Mesendoderm (in vitro differentiated cells): ENCODE measurements at regions not wholly inside any gene's neighbourhood (a gene's known extent, or its start where the extent isn't known, plus 50 kb on each side); places are given as distances from the start of the nearest gene placed in this dataset.

Experiments used
- DNase-seq: peaks from one replicate; pipeline ENCODE4 v3.0.0; 2013
- H2AK5ac ChIP-seq: 2 replicates; pipeline ENCODE4 v1.6.1; 2013; ENCODE audit warnings: low read length, inconsistent platforms
- H2BK120ac ChIP-seq: 2 replicates; pipeline ENCODE4 v1.6.1; 2013; ENCODE audit warnings: low read depth, mild to moderate bottlenecking, low read length, moderate library complexity, mixed read lengths
- H2BK15ac ChIP-seq: replicated peaks from 2 replicates; pipeline ENCODE4 v1.6.1; 2013; ENCODE audit warnings: low read depth, mild to moderate bottlenecking, moderate library complexity
- H2BK5ac ChIP-seq: 2 replicates; pipeline ENCODE4 v1.6.1; 2013; ENCODE audit warnings: low read length, inconsistent platforms
- H3K18ac ChIP-seq: 2 replicates; pipeline ENCODE4 v1.6.1; 2013; ENCODE audit warnings: mild to moderate bottlenecking, low read length, mixed read lengths
- H3K23ac ChIP-seq: one replicate; pipeline ENCODE4 v1.6.1; 2013; ENCODE audit warnings: low read length
- H3K27ac ChIP-seq: 2 replicates; pipeline ENCODE4 v1.5.1; 2013; ENCODE audit warnings: low read depth, mild to moderate bottlenecking, inconsistent platforms, low read length, moderate library complexity
- H3K27me3 ChIP-seq: 2 replicates; pipeline ENCODE4 v1.6.1; 2013; ENCODE audit warnings: low read length, control low read depth, mild to moderate bottlenecking, inconsistent platforms; ENCODE audit not compliant: insufficient read depth, poor library complexity
- H3K36me3 ChIP-seq: 2 replicates; pipeline ENCODE4 v1.6.1; 2013; ENCODE audit warnings: low read length, inconsistent platforms; ENCODE audit not compliant: control insufficient read depth, insufficient read depth
- H3K4ac ChIP-seq: one replicate; pipeline ENCODE4 v1.6.1; 2013; ENCODE audit warnings: low read depth, mild to moderate bottlenecking, low read length, moderate library complexity
- H3K4me1 ChIP-seq: 2 replicates; pipeline ENCODE4 v1.6.1; 2013; ENCODE audit warnings: low read depth, low read length, inconsistent platforms; ENCODE audit not compliant: control insufficient read depth
- H3K4me2 ChIP-seq: 2 replicates; pipeline ENCODE4 v1.6.1; 2013; ENCODE audit warnings: low read length
- H3K4me3 ChIP-seq: 2 replicates; pipeline ENCODE4 v1.5.1; 2013; ENCODE audit warnings: mild to moderate bottlenecking, low read length
- H3K56ac ChIP-seq: one replicate; pipeline ENCODE4 v1.6.1; 2013; ENCODE audit warnings: low read length
- H3K79me1 ChIP-seq: 2 replicates; pipeline ENCODE4 v1.6.1; 2013; ENCODE audit warnings: low read length, inconsistent platforms
- H3K79me2 ChIP-seq: 2 replicates; pipeline ENCODE4 v1.6.1; 2013; ENCODE audit warnings: mild to moderate bottlenecking, low read length; ENCODE audit not compliant: control insufficient read depth, insufficient read depth
- H3K9ac ChIP-seq: 2 replicates; pipeline ENCODE4 v1.6.1; 2013; ENCODE audit warnings: low read length, inconsistent platforms
- H4K5ac ChIP-seq: one replicate; pipeline ENCODE4 v1.6.1; 2013; ENCODE audit warnings: low read length
- H4K8ac ChIP-seq: one replicate; pipeline ENCODE4 v1.6.1; 2013; ENCODE audit warnings: low read depth, mild to moderate bottlenecking, control low read depth, low read length, moderate library complexity
- WGBS: extraction: QIAGEN DNeasy Blood & Tissue Kit; methylation state at CpG from one replicate; pipeline ENCODE4 v1.1.7; 2013; ENCODE audit warnings: low lambda C conversion rate, missing lambda C conversion rate; ENCODE audit not compliant: insufficient coverage; ENCODE audit errors: extremely low coverage; 5-methylcytosine and 5-hydroxymethylcytosine counted together

- no peaks in the 10 kb centered on the region for H3K4me1 ChIP-seq
- H4K5ac ChIP-seq = no peak overlapping the region
- H3K36me3 ChIP-seq = no peaks in the 10 kb centered on the region
- no peak overlapping the region for H4K8ac ChIP-seq
- H3K9ac ChIP-seq = no peak overlapping the region
- no peak overlapping the region for H2BK120ac ChIP-seq
- no peak overlapping the region for H3K23ac ChIP-seq
- H2BK15ac ChIP-seq = no peak overlapping the region
- H3K27me3 ChIP-seq = no peaks in the 10 kb centered on the region
- no peak overlapping the region for H3K18ac ChIP-seq
- H3K79me1 ChIP-seq = no peaks in the 10 kb centered on the region
- no peak overlapping the region for H3K4me3 ChIP-seq
- no peak overlapping the region for H3K4me2 ChIP-seq
- DNase-seq = no peak
- no peak overlapping the region for H2BK5ac ChIP-seq
- H3K4ac ChIP-seq = no peak overlapping the region
- no CpG with 5 or more reads among the region's 1 CpG for WGBS
- H2AK5ac ChIP-seq = no peak overlapping the region
- H3K79me2 ChIP-seq = no peaks in the 10 kb centered on the region
- H3K56ac ChIP-seq = no peak overlapping the region
- no peak overlapping the region for H3K27ac ChIP-seq
Observed at GRCh38 chr1:79790950-79791349, 784.4 kb upstream of the ADGRL4 start.

- Histone ChIP-seq H3K4me2 (no peak overlapping the region), H2BK5ac (no peak overlapping the region), H3K4me1 (no peaks in the 10 kb centered on the region), H2AK5ac (no peak overlapping the region), H3K79me1 (no peaks in the 10 kb centered on the region), H4K5ac (no peak overlapping the region), H3K4ac (no peak overlapping the region), H2BK120ac (no peak overlapping the region), H3K79me2 (no peaks in the 10 kb centered on the region), H2BK15ac (no peak overlapping the region), H3K27me3 (no peaks in the 10 kb centered on the region), H3K23ac (no peak overlapping the region), H3K9ac (no peak overlapping the region), H3K18ac (no peak overlapping the region), H3K56ac (no peak overlapping the region), H4K8ac (no peak overlapping the region), H3K4me3 (no peak overlapping the region), H3K27ac (no peak overlapping the region), H3K36me3 (no peaks in the 10 kb centered on the region)
- no peak for DNase-seq
- WGBS = no CpG with 5 or more reads among the region's 4 CpGs
Observed at GRCh38 chr1:79787631-79788030, 781.1 kb upstream of the ADGRL4 start.

GRCh38 chr1:79785964-79786363, 779.4 kb upstream of the ADGRL4 start:
- H2BK120ac ChIP-seq = no peak overlapping the region
- no peak overlapping the region for H3K56ac ChIP-seq
- no peak for DNase-seq
- no peaks in the 10 kb centered on the region for H3K4me1 ChIP-seq
- H4K5ac ChIP-seq = no peak overlapping the region
- H3K36me3 ChIP-seq = no peaks in the 10 kb centered on the region
- no peak overlapping the region for H2BK5ac ChIP-seq
- H3K9ac ChIP-seq = no peak overlapping the region
- no peaks in the 10 kb centered on the region for H3K27me3 ChIP-seq
- no peak overlapping the region for H3K4ac ChIP-seq
- no peak overlapping the region for H3K23ac ChIP-seq
- no peaks in the 10 kb centered on the region for H3K79me2 ChIP-seq
- H3K18ac ChIP-seq = no peak overlapping the region
- H2BK15ac ChIP-seq = no peak overlapping the region
- no peaks in the 10 kb centered on the region for H3K79me1 ChIP-seq
- no CpG with 5 or more reads among the region's 1 CpG for WGBS
- H3K27ac ChIP-seq = no peak overlapping the region
- H2AK5ac ChIP-seq = no peak overlapping the region
- no peak overlapping the region for H3K4me3 ChIP-seq
- H3K4me2 ChIP-seq = no peak overlapping the region
- H4K8ac ChIP-seq = no peak overlapping the region

- H3K9ac ChIP-seq = no peak overlapping the region
- H4K5ac ChIP-seq = no peak overlapping the region
- no peak overlapping the region for H3K27ac ChIP-seq
- no peak for DNase-seq
- H3K4me1 ChIP-seq = no peaks in the 10 kb centered on the region
- no CpG with 5 or more reads among the region's 4 CpGs for WGBS
- H3K4me3 ChIP-seq = no peak overlapping the region
- H3K36me3 ChIP-seq = no peaks in the 10 kb centered on the region
- no peaks in the 10 kb centered on the region for H3K79me1 ChIP-seq
- no peak overlapping the region for H2BK5ac ChIP-seq
- H3K79me2 ChIP-seq = no peaks in the 10 kb centered on the region
- no peak overlapping the region for H2BK120ac ChIP-seq
- H3K27me3 ChIP-seq = no peaks in the 10 kb centered on the region
- H3K4me2 ChIP-seq = no peak overlapping the region
- no peak overlapping the region for H3K4ac ChIP-seq
- no peak overlapping the region for H3K23ac ChIP-seq
- H2BK15ac ChIP-seq = no peak overlapping the region
- H2AK5ac ChIP-seq = no peak overlapping the region
- H3K18ac ChIP-seq = no peak overlapping the region
- H3K56ac ChIP-seq = no peak overlapping the region
- H4K8ac ChIP-seq = no peak overlapping the region
Observed at GRCh38 chr1:79785561-79785960, 779.0 kb upstream of the ADGRL4 start.

GRCh38 chr1:79781261-79781660, 774.7 kb upstream of the ADGRL4 start:
- Histone ChIP-seq H2BK5ac (no peak overlapping the region), H3K23ac (no peak overlapping the region), H3K4me2 (no peak overlapping the region), H2BK120ac (no peak overlapping the region), H2AK5ac (no peak overlapping the region), H4K8ac (no peak overlapping the region), H3K79me2 (no peaks in the 10 kb centered on the region), H2BK15ac (no peak overlapping the region), H3K79me1 (no peaks in the 10 kb centered on the region), H3K4me1 (no peaks in the 10 kb centered on the region), H3K4ac (no peak overlapping the region), H4K5ac (no peak overlapping the region), H3K56ac (no peak overlapping the region), H3K18ac (no peak overlapping the region), H3K27ac (no peak overlapping the region), H3K4me3 (no peak overlapping the region), H3K27me3 (no peaks in the 10 kb centered on the region), H3K9ac (no peak overlapping the region), H3K36me3 (no peaks in the 10 kb centered on the region)
- no peak for DNase-seq
- no CpG with 5 or more reads among the region's 3 CpGs for WGBS

GRCh38 chr1:79777481-79778219, 771.1 kb upstream of the ADGRL4 start:
- Histone ChIP-seq H3K18ac (no peak overlapping the region), H2AK5ac (no peak overlapping the region), H2BK15ac (peak overlapping the region; percentile 36), H3K4me1 (no peaks in the 10 kb centered on the region), H3K27me3 (no peaks in the 10 kb centered on the region), H3K9ac (no peak overlapping the region), H3K4me3 (no peak overlapping the region), H3K4ac (no peak overlapping the region), H3K36me3 (no peaks in the 10 kb centered on the region), H3K79me1 (no peaks in the 10 kb centered on the region), H2BK120ac (no peak overlapping the region), H4K8ac (no peak overlapping the region), H3K4me2 (no peak overlapping the region), H3K79me2 (no peaks in the 10 kb centered on the region), H4K5ac (no peak overlapping the region), H3K56ac (no peak overlapping the region), H3K23ac (no peak overlapping the region), H3K27ac (no peak overlapping the region), H2BK5ac (no peak overlapping the region)
- WGBS = no CpG with 5 or more reads among the region's 2 CpGs
- peak; percentile 94 for DNase-seq
